ENCODE measurements at regions not wholly inside any gene's neighbourhood (a gene's known extent, or its start where the extent isn't known, plus 50 kb on each side); places are given as distances from the start of the nearest gene placed in this dataset.

GRCh38 chr6:9399916-9400315 lies 964.6 kb upstream of the SLC35B3 start:
- Mint-ChIP-seq H3K4me3 (no peak overlapping the region), H3K4me1 (peaks cover 39% of the 10 kb centered on the region), H3K9me3 (no peaks in the 10 kb centered on the region), H3K36me3 (ENCODE audit: low read depth) (no peaks in the 10 kb centered on the region), H3K27me3 (ENCODE audit: insufficient read depth) (no peaks in the 10 kb centered on the region), H3K27ac (no peak overlapping the region)
- H3K9ac ChIP-seq (ENCODE audit: extremely low read depth, low read length, poor library complexity, severe bottlenecking), result no peak overlapping the region
- 88 to 95% methylated on average over 4 to 5 of the region's 5 CpGs for WGBS, 2 experiments (ENCODE audit: insufficient coverage in 1 of 2, insufficient read length in 1 of 2)
- H3K27me3 ChIP-seq (ENCODE audit: control insufficient read depth, insufficient read depth, low read length, poor library complexity, severe bottlenecking), result no peaks in the 10 kb centered on the region
- H3K4me3 ChIP-seq (ENCODE audit: low read length), result no peak overlapping the region
- no peak overlapping the region for H3K27ac ChIP-seq (ENCODE audit: low read depth, low read length)
- H3K36me3 ChIP-seq (ENCODE audit: control insufficient read depth, insufficient read depth, low read length), result no peaks in the 10 kb centered on the region
- H3K4me1 ChIP-seq (ENCODE audit: control insufficient read depth, insufficient read depth, low read length), result peaks cover 8% of the 10 kb centered on the region
- H3K9me3 ChIP-seq (ENCODE audit: control insufficient read depth, low read length), result no peaks in the 10 kb centered on the region
- no peak for DNase-seq
- no peak for TF ChIP-seq CTCF (conservative IDR thresholded peaks at IDR 0.05)

- Histone ChIP-seq H3K4me3 (ENCODE audit: low read length) (no peak overlapping the region), H3K9ac (ENCODE audit: extremely low read depth, low read length, poor library complexity, severe bottlenecking) (no peak overlapping the region), H3K36me3 (ENCODE audit: control insufficient read depth, insufficient read depth, low read length) (no peaks in the 10 kb centered on the region), H3K27me3 (ENCODE audit: control insufficient read depth, insufficient read depth, low read length, poor library complexity, severe bottlenecking) (no peaks in the 10 kb centered on the region), H3K27ac (ENCODE audit: low read depth, low read length) (no peak overlapping the region), H3K9me3 (ENCODE audit: control insufficient read depth, low read length) (no peaks in the 10 kb centered on the region), H3K4me1 (ENCODE audit: control insufficient read depth, insufficient read depth, low read length) (peaks cover 3% of the 10 kb centered on the region)
- WGBS, 2 experiments (ENCODE audit: insufficient coverage in 1 of 2, insufficient read length in 1 of 2), result 95 to 98% methylated on average over 13 to 42 of the region's 42 CpGs
- no peaks in the 10 kb centered on the region for H3K27me3 Mint-ChIP-seq (ENCODE audit: insufficient read depth)
- H3K36me3 Mint-ChIP-seq (ENCODE audit: low read depth), result no peaks in the 10 kb centered on the region
- H3K27ac Mint-ChIP-seq, result peak overlapping the region; percentile 48
- no peak for TF ChIP-seq CTCF (conservative IDR thresholded peaks at IDR 0.05)
- peak overlapping the region; percentile 42 for H3K4me3 Mint-ChIP-seq
- DNase-seq, result peak; percentile 56
- H3K9me3 Mint-ChIP-seq, result no peaks in the 10 kb centered on the region
- peaks cover 30% of the 10 kb centered on the region for H3K4me1 Mint-ChIP-seq
These were observed 963.5 kb upstream of the SLC35B3 start for GRCh38 chr6:9398767-9399373.

- H3K27me3 ChIP-seq (ENCODE audit: control insufficient read depth, insufficient read depth, low read length, poor library complexity, severe bottlenecking), result no peaks in the 10 kb centered on the region
- DNase-seq, result peak; percentile 58
- H3K36me3 ChIP-seq (ENCODE audit: control insufficient read depth, insufficient read depth, low read length), result no peaks in the 10 kb centered on the region
- H3K9me3 ChIP-seq (ENCODE audit: control insufficient read depth, low read length), result no peaks in the 10 kb centered on the region
- H3K4me1 ChIP-seq (ENCODE audit: control insufficient read depth, insufficient read depth, low read length), result peaks cover 3% of the 10 kb centered on the region
- Mint-ChIP-seq H3K9me3 (no peaks in the 10 kb centered on the region), H3K27ac (peak overlapping the region; percentile 48), H3K36me3 (ENCODE audit: low read depth) (no peaks in the 10 kb centered on the region), H3K4me3 (peak overlapping the region; percentile 42), H3K4me1 (peaks cover 25% of the 10 kb centered on the region), H3K27me3 (ENCODE audit: insufficient read depth) (no peaks in the 10 kb centered on the region)
- WGBS, 2 experiments (ENCODE audit: insufficient coverage in 1 of 2, insufficient read length in 1 of 2), result 86 to 97% methylated on average over 13 to 15 of the region's 15 CpGs
- no peak for TF ChIP-seq CTCF (conservative IDR thresholded peaks at IDR 0.05)
- H3K27ac ChIP-seq (ENCODE audit: low read depth, low read length), result no peak overlapping the region
- no peak overlapping the region for H3K4me3 ChIP-seq (ENCODE audit: low read length)
- no peak overlapping the region for H3K9ac ChIP-seq (ENCODE audit: extremely low read depth, low read length, poor library complexity, severe bottlenecking)
These were observed 962.9 kb upstream of the SLC35B3 start for GRCh38 chr6:9398071-9398766.

All from endodermal cell (in vitro differentiated cells).